ENCODE measurements at regions not wholly inside any gene's neighbourhood (a gene's known extent, or its start where the extent isn't known, plus 50 kb on each side); places are given as distances from the start of the nearest gene placed in this dataset.
"Not testable (repeated sequence)": the region's sequence is repeated elsewhere in the genome, so short reads cannot be mapped to it uniquely, and the experiment has no call there.

GRCh38 chr7:32677593-32677992 is 182.3 kb downstream of the AVL9 start:
- Mint-ChIP-seq H3K4me1 (peaks cover 8% of the 10 kb centered on the region), H3K36me3 (ENCODE audit: low read depth) (no peaks in the 10 kb centered on the region), H3K9me3 (ENCODE audit: low read depth) (no peaks in the 10 kb centered on the region), H3K27ac (no peak overlapping the region), H3K27me3 (peaks cover 5% of the 10 kb centered on the region), H3K4me3 (no peak overlapping the region)
- intact Hi-C loops (cut with DNase I, micrococcal nuclease), result no loop called here
- ATAC-seq (no peak), DNase-seq (no peak)
- ChIA-PET CTCF (interaction anchor here (0.6 to 0.9 kb wide), 2 partner anchors 375 to 1974 kb away, joined by 3 to 4 read pairs; no protein-coding TSS in a partner anchor), POLR2A (no interaction called here)

DNA sequence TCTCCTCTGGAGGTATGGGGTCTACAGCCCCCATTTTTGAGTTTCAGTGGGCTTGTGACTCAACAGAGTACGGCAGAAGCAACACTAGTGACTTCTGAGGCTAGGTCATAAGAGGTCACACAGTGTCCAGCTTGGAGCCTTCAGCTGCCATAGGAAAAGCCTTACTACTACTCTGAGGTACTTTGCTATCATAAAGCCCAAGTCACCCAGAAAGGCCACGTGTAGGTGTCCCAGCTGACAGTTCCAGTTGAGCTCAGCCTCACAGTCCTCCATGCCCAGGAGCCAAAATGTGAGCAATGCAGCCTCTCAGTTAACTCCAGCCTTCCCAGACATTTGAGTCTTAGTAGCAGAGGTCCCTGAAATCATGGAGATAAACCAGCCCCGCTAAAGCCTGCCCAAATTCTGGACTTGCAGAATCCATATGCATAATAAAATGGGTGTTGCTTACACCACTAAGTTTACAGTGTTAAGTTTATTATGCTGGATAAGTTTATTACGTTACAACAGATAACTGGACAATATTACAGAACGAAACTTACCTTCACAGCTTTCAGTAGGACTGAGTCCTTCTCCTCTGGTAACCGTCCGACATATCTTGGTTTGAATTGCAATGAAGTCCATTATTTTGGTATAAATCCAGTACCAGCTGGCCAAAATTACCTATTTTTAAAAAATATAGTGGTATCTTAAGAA is 181.1 kb downstream of the AVL9 start:
- ChIA-PET POLR2A (no interaction called here), CTCF (no interaction called here)
- ATAC-seq, result no peak
- no peaks in the 10 kb centered on the region for H3K36me3 Mint-ChIP-seq (ENCODE audit: low read depth)
- intact Hi-C loops (cut with DNase I, micrococcal nuclease), result no loop called here
- no peak overlapping the region for H3K4me3 Mint-ChIP-seq
- no peak overlapping the region for H3K27ac Mint-ChIP-seq
- no peaks in the 10 kb centered on the region for H3K9me3 Mint-ChIP-seq (ENCODE audit: low read depth)
- peaks cover 2% of the 10 kb centered on the region for H3K4me1 Mint-ChIP-seq
- no peak for DNase-seq
- H3K27me3 Mint-ChIP-seq, result peaks cover 4% of the 10 kb centered on the region

DNA sequence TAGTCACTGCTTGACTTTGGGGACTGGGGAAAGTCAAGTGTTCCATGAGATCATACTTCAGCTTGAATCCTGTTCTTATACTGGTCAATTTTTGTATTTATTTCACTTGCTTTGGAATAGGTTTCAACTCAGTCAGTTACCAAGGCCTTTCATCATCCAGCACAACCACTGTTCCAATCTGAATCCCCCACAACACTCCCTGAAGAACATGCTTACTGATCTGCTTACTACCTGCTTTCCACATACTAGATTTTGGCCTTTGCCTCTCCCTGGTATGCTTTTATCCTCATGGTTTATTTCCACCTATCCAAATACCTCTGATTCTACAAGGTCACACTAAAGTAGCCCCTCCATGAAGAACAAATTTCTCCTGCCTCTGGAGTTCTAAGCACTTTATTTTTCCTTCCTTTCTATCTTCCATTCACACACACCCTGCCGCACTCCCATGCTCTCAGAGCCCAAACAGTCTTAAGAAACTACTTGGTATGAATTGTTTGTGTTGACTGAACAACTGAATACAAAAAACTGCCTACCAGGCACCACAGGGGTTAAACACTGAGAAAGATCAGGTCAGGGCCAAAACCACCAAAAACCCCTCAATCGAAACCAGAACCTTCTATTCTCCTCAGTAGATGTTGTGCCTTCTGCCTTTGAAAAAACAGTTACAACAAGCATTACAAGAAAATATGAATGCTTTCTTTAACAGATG is 178.1 kb downstream of the AVL9 start:
- DNase-seq (no peak), ATAC-seq (no peak)
- ChIA-PET CTCF (no interaction called here), POLR2A (interaction anchor here (0.7 kb wide), 1 partner anchor 25 kb away, joined by 3 read pairs; no protein-coding TSS in a partner anchor)
- H3K4me3 Mint-ChIP-seq, result no peak overlapping the region
- H3K36me3 Mint-ChIP-seq (ENCODE audit: low read depth), result no peaks in the 10 kb centered on the region
- H3K9me3 Mint-ChIP-seq (ENCODE audit: low read depth), result no peaks in the 10 kb centered on the region
- no peaks in the 10 kb centered on the region for H3K4me1 Mint-ChIP-seq
- no peak overlapping the region for H3K27ac Mint-ChIP-seq
- intact Hi-C loops (cut with DNase I, micrococcal nuclease), result no loop called here
- H3K27me3 Mint-ChIP-seq, result peaks cover 2% of the 10 kb centered on the region

- ChIA-PET CTCF (no interaction called here), POLR2A (no interaction called here)
- Mint-ChIP-seq H3K4me3 (no peak overlapping the region), H3K27ac (no peak overlapping the region), H3K9me3 (ENCODE audit: low read depth) (no peaks in the 10 kb centered on the region), H3K4me1 (no peaks in the 10 kb centered on the region), H3K27me3 (no peaks in the 10 kb centered on the region), H3K36me3 (ENCODE audit: low read depth) (no peaks in the 10 kb centered on the region)
- ATAC-seq, result no peak
- intact Hi-C loops (cut with DNase I, micrococcal nuclease), result no loop called here
- no peak for DNase-seq
These were observed 175.1 kb downstream of the AVL9 start for GRCh38 chr7:32670110-32671025.

GRCh38 chr7:32669173-32669870 is 174.0 kb downstream of the AVL9 start:
- POLR2A ChIA-PET; H3K9me3 Mint-ChIP-seq (ENCODE audit: low read depth); intact Hi-C loops (cut with DNase I, micrococcal nuclease); DNase-seq; H3K27ac Mint-ChIP-seq; H3K4me3 Mint-ChIP-seq; H3K27me3 Mint-ChIP-seq; CTCF ChIA-PET; H3K4me1 Mint-ChIP-seq; ATAC-seq; H3K36me3 Mint-ChIP-seq (ENCODE audit: low read depth): not testable (repeated sequence)

- H3K4me3 Mint-ChIP-seq; intact Hi-C loops (cut with DNase I, micrococcal nuclease); H3K36me3 Mint-ChIP-seq (ENCODE audit: low read depth); ATAC-seq; H3K9me3 Mint-ChIP-seq (ENCODE audit: low read depth); DNase-seq; H3K27me3 Mint-ChIP-seq; POLR2A ChIA-PET; CTCF ChIA-PET; H3K4me1 Mint-ChIP-seq; H3K27ac Mint-ChIP-seq: not testable (repeated sequence)
These were observed 173.3 kb downstream of the AVL9 start for GRCh38 chr7:32668387-32669097.

- CTCF ChIA-PET, result interaction anchor here (0.7 kb wide), 1 partner anchor 12 kb away, joined by 5 read pairs; no protein-coding TSS in a partner anchor
- intact Hi-C loops (cut with DNase I, micrococcal nuclease); ATAC-seq; DNase-seq; H3K4me1 Mint-ChIP-seq; H3K27ac Mint-ChIP-seq; H3K9me3 Mint-ChIP-seq (ENCODE audit: low read depth); H3K27me3 Mint-ChIP-seq; H3K4me3 Mint-ChIP-seq; POLR2A ChIA-PET; H3K36me3 Mint-ChIP-seq (ENCODE audit: low read depth): not testable (repeated sequence)
These were observed 172.3 kb downstream of the AVL9 start for GRCh38 chr7:32667586-32667985.

- H3K4me3 Mint-ChIP-seq; H3K27ac Mint-ChIP-seq; CTCF ChIA-PET; intact Hi-C loops (cut with DNase I, micrococcal nuclease); DNase-seq; H3K36me3 Mint-ChIP-seq (ENCODE audit: low read depth); H3K27me3 Mint-ChIP-seq; ATAC-seq; H3K4me1 Mint-ChIP-seq; H3K9me3 Mint-ChIP-seq (ENCODE audit: low read depth); POLR2A ChIA-PET: not testable (repeated sequence)
These were observed 168.5 kb downstream of the AVL9 start for GRCh38 chr7:32663805-32664211.

- CTCF ChIA-PET; H3K9me3 Mint-ChIP-seq (ENCODE audit: low read depth); H3K36me3 Mint-ChIP-seq (ENCODE audit: low read depth); H3K27me3 Mint-ChIP-seq; H3K27ac Mint-ChIP-seq; ATAC-seq; H3K4me1 Mint-ChIP-seq; H3K4me3 Mint-ChIP-seq; DNase-seq; intact Hi-C loops (cut with DNase I, micrococcal nuclease); POLR2A ChIA-PET: not testable (repeated sequence)
These were observed 167.2 kb downstream of the AVL9 start for GRCh38 chr7:32662509-32662908.

DNA sequence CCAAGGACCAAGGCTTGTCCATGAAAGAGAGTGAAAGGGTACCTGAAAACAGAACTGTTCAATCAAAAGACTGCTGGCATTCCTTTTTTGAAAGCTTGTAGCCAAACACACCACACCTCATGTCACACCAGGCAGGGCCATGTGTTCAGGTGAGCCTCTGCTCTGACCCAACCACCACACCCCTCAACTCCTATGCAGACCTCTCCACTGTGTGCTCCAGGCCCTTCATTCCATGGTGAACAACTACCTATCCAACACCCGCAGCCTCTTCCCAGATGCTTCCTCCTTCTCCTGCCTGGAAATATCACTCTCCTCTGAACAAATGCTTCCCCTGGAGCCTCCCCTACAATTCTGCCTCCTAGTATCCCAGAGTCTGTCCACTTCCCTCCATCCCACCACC is 166.6 kb downstream of the AVL9 start:
- Mint-ChIP-seq H3K27me3 (peaks cover 8% of the 10 kb centered on the region), H3K4me3 (no peak overlapping the region), H3K9me3 (ENCODE audit: low read depth) (no peaks in the 10 kb centered on the region), H3K36me3 (ENCODE audit: low read depth) (no peaks in the 10 kb centered on the region), H3K27ac (no peak overlapping the region), H3K4me1 (no peaks in the 10 kb centered on the region)
- ChIA-PET CTCF (no interaction called here), POLR2A (no interaction called here)
- intact Hi-C loops (cut with DNase I, micrococcal nuclease), result no loop called here
- ATAC-seq, result no peak
- DNase-seq, result no peak

DNA sequence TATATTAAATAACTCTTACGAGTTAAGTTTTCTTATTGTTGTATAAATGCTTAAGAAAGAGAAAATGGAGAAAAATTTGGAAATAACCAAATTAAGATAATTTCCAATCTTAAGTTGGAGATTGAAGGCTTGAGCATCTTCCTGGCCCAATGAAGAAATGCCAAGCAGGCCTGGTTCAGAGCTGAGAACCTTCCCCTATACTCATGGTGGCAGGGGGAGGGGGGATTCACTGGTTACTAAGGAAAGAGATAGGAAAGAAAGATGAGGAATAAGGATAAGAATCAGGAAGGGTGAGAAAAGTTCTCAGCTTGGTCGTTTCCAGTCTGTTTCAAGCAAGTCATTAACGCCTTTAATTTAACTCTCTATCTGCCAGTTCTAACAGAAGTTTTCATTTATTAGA is 166.2 kb downstream of the AVL9 start:
- DNase-seq (no peak), ATAC-seq (no peak)
- POLR2A ChIA-PET, result no interaction called here
- intact Hi-C loops (cut with DNase I, micrococcal nuclease), result no loop called here
- CTCF ChIA-PET, result interaction anchor here (1.2 kb wide), 1 partner anchor 18 kb away, joined by 3 read pairs; no protein-coding TSS in a partner anchor
- no peak overlapping the region for H3K27ac Mint-ChIP-seq
- H3K4me3 Mint-ChIP-seq, result no peak overlapping the region
- no peaks in the 10 kb centered on the region for H3K4me1 Mint-ChIP-seq
- no peaks in the 10 kb centered on the region for H3K36me3 Mint-ChIP-seq (ENCODE audit: low read depth)
- H3K9me3 Mint-ChIP-seq (ENCODE audit: low read depth), result no peaks in the 10 kb centered on the region
- H3K27me3 Mint-ChIP-seq, result peaks cover 8% of the 10 kb centered on the region
